DMS79 treated with DMSO at 0.1 percent for 48 hours (cell line): ENCODE measurements at regions not wholly inside any gene's neighbourhood (a gene's known extent, or its start where the extent isn't known, plus 50 kb on each side); places are given as distances from the start of the nearest gene placed in this dataset.
"Not testable (repeated sequence)": the region's sequence is repeated elsewhere in the genome, so short reads cannot be mapped to it uniquely, and the experiment has no call there.

Experiments
- DNase-seq: peaks from one replicate; lab custom pipeline; 2025; lab: John Stamatoyannopoulos, UW

- no peak for DNase-seq
Measured at GRCh38 chr10:60513281-60513680, 123.6 kb upstream of the ANK3 start.

DNA sequence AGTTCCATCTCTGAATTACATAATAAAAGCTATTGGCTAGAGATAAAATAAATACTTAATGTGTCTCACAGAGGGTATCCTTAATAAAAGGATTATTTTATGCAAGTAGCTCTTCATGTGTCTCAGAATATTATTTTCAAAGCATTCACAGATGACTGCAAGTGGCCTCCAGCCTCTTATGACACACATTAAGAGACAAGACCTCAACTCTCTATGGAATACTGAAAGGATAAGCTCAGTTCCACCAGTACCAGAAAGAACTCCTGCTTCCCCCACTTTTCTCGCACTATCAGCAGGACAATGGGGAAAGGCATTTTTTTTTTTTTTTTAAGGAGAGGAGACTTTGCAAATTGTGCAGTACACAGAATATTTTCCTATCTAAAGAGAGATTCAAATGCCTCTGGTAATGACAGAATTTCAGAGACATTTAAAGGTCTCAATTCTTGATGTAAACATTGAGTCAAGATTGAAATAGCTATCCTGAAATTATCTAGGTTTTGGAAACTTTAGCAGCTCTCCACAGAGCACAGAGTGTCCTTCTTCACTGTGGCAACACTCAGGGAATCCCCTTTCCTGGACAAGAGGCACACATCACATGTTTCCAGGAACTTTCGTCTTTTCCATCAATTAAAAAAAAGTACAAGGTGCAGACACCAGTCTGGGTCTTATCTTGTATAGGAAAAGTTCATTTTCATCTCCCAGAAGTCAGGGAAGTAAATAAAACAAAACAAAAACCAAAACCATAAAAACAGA lies 122.0 kb upstream of the ANK3 start:
- no peak for DNase-seq

DNA sequence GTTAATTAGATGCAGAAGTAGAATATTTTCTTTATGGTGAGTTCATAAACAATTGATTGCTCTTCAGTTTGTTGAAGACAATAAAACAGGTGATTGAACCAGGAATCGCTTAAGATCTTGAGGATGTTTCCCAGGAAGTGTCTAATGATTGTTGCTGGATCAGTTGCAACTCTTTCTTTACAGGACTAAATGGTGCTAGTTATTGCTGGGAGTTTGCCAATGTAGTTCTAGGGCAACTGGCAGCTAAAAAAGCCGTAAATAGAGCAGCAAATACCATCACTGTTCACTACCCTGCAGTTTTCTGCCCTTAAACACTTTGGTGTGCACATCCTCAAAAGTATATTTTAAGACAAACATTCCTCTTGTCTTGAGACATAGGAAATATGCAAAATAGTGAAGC lies 119.2 kb upstream of the ANK3 start:
- no peak for DNase-seq

DNA sequence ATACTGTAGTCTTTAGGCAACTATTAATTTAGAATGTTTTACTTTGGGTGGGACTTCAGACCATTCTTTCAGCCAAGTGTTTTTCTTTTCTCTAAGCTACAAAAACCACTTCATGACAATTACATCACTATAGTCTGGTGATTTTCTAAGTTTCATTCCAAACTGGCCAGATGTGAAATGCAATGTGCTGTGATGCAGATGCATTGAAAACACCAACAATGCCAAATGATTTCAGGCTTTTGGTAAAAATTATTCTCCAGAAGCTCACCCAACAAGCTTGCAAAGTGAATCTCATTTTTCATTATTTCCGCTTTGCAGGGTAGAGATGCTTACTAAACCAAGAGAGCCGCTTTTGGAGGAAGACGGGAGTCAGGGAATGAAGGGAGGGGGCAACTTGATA lies 118.4 kb upstream of the ANK3 start:
- no peak for DNase-seq

DNA sequence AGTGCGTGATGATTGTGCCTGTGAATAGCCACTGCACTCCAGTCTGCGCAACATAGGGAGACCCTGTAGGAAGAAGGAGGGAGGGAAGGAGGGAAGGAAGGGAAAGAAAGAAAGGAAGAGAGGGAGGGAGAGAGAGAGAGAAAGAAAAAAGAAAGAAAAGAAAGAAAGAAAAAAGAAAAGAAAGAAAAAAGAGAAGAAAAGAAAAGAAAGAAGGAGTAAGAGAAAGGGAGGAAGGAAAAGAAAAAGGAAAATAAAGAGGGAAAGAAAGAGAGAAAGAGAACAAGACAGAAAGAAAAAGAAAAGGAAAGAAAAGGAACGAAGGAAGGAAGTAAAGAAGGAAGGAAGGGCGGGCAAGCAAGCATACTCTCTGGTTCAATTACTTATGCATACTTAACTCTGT lies 112.9 kb upstream of the ANK3 start:
- no peak for DNase-seq

DNA sequence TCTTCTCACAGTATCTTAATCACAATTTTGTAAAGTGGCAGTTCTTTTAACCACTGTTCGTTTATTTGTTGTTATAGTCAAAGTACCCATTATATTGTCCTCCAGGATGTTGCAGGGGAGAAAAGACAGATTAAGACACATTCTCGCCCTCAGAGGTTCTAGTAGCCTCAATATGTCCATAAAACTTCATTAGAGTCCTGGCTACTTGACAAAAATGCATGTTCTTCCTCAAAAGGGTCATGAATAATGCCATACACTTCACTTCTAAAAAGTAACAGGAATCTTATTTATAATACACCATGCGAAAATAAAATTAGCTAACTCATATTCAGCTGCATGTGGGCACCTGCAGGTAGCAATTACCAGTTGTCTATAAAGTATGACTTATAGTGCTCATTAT lies 109.3 kb upstream of the ANK3 start:
- DNase-seq = no peak

DNA sequence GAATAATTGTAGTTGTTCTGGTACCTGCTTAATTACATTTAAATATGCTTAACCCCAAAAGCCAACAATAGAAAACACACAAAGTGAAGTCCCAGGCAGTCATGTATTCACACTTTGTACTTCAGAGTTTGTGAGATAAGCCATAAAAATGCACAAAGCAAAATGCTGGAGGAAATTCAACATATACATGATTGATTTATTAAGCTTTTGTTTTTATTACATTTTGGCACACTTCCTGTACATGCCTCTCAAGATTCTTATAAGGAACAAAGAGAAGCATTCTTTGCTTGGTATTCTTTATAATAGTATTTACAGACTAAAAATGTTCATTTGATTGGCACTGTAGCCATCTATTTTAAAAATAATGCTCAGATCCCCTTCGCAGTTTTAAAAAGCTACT lies 107.7 kb upstream of the ANK3 start:
- DNase-seq = no peak

GRCh38 chr10:60496181-60496580 lies 106.5 kb upstream of the ANK3 start:
- DNase-seq = no peak

GRCh38 chr10:60495338-60496055 lies 105.8 kb upstream of the ANK3 start:
- no peak for DNase-seq

- DNase-seq = no peak
Measured at GRCh38 chr10:60494774-60495173, 105.1 kb upstream of the ANK3 start.

- DNase-seq = no peak
Measured at GRCh38 chr10:60491162-60491561, 101.5 kb upstream of the ANK3 start.

DNA sequence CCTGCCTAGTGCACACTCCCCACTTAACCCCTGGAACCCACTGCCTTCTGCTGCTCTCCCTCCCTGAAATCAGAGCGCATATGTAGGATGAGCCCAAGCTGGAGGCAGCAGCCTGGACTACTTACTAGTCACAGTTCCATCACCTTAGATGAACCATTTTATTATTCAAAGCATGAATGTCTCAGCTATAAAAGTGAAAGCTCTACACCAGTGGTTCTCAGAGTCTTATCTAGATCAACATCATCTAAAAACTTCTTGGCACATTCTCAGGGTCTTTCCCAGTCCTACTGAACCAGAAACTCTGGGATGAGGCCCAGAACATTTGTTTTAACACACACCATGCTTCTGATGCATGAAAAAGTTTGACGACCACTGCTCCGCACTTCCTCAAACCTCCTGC lies 100.3 kb upstream of the ANK3 start:
- DNase-seq = no peak

DNA sequence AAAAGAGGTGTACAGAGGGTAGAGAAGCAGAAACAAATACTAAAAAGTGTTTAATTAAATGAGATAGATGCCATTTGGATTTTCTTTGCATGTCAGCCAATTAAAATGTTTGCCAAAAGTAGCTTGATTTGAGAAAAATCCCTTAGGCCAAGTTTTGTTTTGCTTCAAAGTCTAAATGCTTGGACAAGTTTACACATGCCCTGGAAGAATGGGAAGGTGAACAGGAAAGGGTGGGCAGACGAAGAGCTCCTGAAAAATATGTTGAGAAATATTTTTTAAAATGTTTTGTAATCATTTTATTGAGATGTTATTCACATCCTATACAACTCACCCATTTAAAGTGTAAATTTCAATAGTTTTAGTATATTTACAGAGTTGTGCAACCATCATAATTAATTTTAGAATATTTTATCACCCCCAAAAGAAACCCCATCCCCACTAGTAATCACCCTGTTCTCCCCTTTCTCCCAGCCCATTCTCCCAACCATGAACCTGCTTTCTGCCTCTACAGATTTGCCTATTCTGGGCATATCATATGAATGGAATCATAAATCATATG lies 98.5 kb upstream of the ANK3 start:
- no peak for DNase-seq

GRCh38 chr10:60487543-60487942 lies 97.9 kb upstream of the ANK3 start:
- DNase-seq = no peak

DNA sequence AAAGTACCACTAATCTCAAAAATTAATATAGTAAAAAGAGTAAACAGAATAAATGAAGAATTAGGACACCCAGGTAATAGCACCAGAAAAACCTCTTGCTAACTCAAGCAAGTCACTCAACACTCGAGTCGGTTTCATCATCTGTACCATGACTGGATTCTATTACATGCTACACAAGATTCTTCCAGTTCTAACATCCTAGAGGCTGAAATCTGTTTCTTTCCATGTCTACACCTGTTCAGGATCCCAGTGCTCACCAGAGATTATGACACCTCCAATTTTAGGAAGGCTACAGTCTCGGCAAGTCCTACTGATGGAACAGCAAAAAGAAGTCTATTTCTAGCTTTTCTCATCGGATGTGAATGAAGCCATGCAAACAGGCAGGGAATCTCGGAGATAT lies 95.3 kb upstream of the ANK3 start:
- no peak for DNase-seq

GRCh38 chr10:60480865-60481563 lies 91.3 kb upstream of the ANK3 start:
- DNase-seq = no peak

- DNase-seq = no peak
Measured at GRCh38 chr10:60479305-60480020, 89.8 kb upstream of the ANK3 start.

- no peak for DNase-seq
Measured at GRCh38 chr10:60476451-60476850, 86.8 kb upstream of the ANK3 start.

- DNase-seq = no peak
Measured at GRCh38 chr10:60473557-60473956, 83.9 kb upstream of the ANK3 start.

- no peak for DNase-seq
Measured at GRCh38 chr10:60470091-60470490, 80.4 kb upstream of the ANK3 start.

GRCh38 chr10:60469147-60469546 lies 79.5 kb upstream of the ANK3 start:
- DNase-seq = not testable (repeated sequence)

- no peak for DNase-seq
Measured at GRCh38 chr10:60467202-60467546, 77.5 kb upstream of the ANK3 start.
